LNCAP (cell line): ENCODE measurements at regions not wholly inside any gene's neighbourhood (a gene's known extent, or its start where the extent isn't known, plus 50 kb on each side); places are given as distances from the start of the nearest gene placed in this dataset.

Experiments
- TF ChIP-seq, protein P1 (sequence below): fragments of 450-650 bp; IDR thresholded peaks from 2 replicates; pipeline ENCODE4 v1.5.1; 2017; ENCODE audit warnings: mild to moderate bottlenecking

DNA sequence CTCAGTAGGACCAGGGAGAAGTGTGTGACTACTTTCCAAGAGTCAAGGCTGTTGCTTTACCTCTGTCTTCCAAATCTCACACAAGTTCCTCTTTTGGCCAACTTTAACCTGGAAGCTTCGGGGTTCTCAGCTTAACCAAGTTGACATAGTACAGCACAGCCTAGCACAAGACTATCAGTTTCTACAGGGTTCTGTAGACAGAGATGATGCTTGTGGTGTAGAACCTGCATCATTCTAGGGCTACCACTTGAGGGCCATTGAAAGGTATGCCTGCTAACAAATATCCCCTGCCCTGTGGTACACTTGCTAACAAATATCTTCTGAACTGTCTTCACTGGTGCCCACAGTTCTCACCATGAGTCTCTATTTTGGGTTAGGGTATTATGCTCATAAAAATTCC lies 62.0 kb upstream of the MAP3K7 start:
- TF ChIP-seq, protein P1, sequence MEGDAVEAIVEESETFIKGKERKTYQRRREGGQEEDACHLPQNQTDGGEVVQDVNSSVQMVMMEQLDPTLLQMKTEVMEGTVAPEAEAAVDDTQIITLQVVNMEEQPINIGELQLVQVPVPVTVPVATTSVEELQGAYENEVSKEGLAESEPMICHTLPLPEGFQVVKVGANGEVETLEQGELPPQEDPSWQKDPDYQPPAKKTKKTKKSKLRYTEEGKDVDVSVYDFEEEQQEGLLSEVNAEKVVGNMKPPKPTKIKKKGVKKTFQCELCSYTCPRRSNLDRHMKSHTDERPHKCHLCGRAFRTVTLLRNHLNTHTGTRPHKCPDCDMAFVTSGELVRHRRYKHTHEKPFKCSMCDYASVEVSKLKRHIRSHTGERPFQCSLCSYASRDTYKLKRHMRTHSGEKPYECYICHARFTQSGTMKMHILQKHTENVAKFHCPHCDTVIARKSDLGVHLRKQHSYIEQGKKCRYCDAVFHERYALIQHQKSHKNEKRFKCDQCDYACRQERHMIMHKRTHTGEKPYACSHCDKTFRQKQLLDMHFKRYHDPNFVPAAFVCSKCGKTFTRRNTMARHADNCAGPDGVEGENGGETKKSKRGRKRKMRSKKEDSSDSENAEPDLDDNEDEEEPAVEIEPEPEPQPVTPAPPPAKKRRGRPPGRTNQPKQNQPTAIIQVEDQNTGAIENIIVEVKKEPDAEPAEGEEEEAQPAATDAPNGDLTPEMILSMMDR: no peak

DNA sequence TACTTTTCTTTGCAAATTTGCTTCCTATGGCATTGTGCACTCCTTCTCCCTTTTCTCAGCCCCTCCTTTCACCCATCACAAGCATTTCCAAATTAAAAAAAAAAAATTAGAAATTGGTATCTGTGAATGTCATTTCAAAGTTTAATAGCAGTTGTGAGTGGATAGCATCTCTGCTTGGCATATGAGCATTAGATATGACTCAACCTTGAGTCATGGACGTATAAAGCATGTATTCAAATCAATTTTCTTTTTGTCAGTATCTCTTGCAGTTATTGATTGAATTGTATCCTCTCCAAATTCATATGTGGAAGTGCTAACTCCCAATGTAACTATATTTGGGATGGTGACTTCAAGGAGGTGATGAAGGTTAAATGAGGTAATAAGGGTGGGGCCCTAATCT lies 60.1 kb upstream of the MAP3K7 start:
- TF ChIP-seq, protein P1: no peak

DNA sequence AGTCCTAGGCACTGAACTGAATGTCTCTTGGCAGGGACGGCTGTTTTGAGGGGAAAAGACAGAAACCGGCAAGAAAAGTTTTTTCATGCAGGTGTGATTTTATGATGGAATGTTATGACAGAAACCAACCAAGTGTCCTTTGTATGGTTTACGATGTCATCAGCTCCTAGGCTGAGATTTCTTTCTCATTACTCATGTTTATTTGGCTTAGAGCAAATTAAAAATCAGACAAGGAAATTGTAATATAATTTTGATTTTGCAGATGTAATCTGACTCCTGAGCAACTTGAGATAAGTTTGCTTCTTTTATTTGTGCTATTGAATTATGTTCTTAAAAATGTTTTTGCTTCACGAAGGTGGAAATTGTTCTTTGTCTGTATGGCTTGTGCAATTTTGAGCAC lies 58.8 kb upstream of the MAP3K7 start:
- TF ChIP-seq, protein P1: no peak

DNA sequence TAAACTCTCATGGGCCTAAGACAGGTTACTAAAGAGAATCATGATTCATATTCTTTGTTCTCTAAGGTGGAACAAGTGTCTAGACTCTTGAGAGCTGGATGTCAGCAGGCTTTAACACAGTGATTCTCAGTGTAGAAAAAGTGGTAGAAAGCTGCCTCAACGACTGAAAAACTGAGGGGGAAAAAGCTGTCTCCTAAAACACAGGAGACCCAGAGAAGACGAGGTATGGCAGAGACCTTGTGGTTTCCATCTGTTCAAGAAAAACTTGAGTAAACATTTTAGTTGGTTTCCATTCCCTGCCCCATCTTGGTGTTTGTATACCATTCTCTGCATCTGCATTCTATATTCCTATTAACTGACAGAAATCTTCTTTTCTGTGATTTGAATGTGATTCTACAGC lies 57.6 kb upstream of the MAP3K7 start:
- TF ChIP-seq, protein P1: no peak

DNA sequence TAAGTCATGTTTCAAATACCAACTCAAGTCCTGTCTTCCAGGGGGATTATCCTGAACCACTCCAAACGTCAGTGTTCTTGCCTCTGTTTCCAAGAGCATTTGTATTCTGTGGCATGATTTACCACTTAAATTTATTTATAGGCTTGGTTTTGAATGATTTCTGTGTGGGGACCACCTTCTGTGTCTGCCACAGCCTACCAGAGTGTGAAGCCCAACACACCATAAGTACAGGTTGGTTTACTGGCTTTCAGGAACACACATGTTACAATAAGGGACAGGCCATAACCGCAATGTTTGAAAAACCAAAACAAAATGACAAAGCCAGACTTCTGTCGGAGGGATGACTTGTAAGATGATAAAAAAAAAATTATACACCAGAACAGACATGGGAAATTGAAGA lies 56.5 kb upstream of the MAP3K7 start:
- TF ChIP-seq, protein P1: no peak

DNA sequence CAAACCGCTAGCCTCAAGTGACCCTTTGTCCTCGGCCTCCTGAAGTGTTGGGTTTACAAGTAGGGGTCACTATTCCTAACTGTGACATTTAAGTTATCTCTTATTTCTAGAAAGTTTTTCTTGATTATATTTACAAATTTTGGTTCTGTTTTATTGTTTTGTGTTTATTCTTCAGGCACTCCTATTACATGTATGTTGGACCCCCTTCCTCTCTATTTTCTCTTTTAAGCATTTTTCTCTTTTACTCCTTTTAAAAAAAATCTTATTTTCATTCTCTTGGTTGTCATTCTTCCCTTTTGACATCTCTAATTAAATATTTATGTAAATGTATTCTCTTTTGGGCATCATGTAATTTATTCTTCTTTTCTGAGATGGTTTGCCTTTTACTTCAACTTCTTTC lies 50.4 kb upstream of the MAP3K7 start:
- TF ChIP-seq, protein P1: no peak
